GM19395 (cell line): ENCODE measurements at regions not wholly inside any gene's neighbourhood (a gene's known extent, or its start where the extent isn't known, plus 50 kb on each side); places are given as distances from the start of the nearest gene placed in this dataset.

Source experiments
- ATAC-seq: cut with Tn5 transposase; IDR thresholded peaks from one replicate; pipeline ENCODE4 v1.9.1; 2021; ENCODE audit warnings: mild to moderate bottlenecking, moderate library complexity; ENCODE audit not compliant: unreplicated experiment

DNA sequence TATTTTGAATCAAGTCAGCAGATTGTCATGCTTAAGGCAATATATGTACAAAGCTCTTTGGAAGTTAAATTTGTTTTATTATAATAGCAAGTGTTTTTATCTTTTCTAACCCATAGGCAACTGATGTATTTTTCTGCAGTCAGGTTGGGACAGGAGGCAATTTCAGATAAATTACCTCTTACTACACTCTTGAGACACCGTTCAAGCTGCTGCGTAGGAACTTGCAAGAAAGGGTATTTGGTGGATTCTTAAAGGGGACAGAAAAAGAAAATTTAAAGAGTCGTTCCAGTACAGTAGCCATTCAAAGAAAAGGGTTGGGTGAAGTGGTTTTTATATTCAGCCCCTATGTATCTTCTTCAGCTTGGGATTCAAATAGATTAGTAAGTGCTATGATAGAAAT, 112.4 kb upstream of the APC start:
- no peak for ATAC-seq

DNA sequence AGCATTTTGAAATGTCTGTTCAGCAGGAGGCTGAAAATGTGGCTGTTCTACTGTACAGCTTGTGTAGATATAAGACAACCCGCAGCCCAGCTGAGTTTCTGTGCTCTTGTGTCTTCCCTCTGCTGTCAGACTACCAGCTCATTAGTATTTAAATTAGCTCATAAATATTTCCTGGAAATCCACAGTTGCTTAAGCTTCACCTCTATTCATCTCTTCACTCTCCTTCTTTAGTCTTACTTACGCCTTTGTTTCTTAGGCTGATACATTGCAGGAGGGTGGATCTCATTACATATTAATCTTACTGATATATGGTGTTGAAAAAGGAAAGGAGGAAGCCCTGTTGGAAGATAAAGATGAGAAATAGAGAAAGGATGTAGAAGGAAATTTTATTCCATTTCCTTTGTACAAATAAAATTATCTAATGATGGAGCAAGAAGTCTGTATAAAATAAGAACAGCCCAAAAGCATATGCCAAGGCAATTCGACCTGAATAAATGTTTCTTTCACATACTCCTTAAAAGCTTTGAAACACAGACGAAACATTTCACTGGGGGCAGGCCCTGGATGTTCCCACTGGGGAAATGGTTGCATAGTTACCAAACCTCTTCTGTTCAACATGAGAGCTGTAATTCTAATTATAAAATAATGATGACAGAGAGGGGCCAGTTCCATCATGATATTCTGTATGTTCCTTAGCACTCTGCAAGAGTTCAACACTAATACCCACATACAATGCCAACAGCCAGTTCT, 111.8 kb upstream of the APC start:
- no peak for ATAC-seq

GRCh38 chr5:112626715-112627114, 111.0 kb upstream of the APC start:
- no peak for ATAC-seq

GRCh38 chr5:112628214-112628980, 109.3 kb upstream of the APC start:
- ATAC-seq, result no peak

DNA sequence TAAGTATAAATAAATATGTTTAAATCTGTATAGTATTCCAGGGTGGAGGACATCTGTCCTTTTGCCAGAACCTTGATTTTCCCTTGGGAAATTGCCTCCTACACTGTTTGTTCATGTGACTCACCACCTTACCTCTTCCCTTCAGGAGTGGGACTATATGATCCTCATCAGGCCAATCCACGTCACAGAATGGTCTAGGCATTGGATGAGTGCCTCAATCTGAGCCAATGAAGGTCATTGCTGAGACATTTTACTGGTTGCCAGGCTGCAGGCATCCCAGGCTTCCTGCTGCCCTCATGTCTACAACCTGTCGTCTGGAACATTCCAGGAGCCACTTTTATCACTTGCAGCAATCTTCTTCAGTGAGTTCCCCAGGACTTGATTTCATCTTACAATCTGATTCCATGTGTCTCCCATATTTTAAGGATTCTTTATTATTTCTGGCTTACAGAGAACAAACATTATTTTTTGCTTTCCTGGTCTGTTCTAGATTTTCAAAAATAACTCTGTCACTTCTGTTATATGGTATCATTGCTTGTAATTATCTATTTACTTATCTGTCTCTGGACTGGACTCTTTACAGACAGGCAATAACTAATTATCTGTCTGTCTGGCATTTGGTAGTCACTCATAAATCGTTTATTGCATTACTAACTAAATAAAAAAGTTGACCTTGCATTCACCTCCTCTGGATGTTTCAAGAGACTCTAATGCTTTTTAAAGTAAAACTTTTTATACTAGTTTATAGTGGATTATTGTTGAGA, 107.3 kb upstream of the APC start:
- no peak for ATAC-seq

- ATAC-seq, result no peak
Observed at GRCh38 chr5:112634166-112634565, 103.5 kb upstream of the APC start.

GRCh38 chr5:112634796-112635195, 102.9 kb upstream of the APC start:
- ATAC-seq, result no peak

GRCh38 chr5:112635276-112635675, 102.4 kb upstream of the APC start:
- ATAC-seq, result no peak

DNA sequence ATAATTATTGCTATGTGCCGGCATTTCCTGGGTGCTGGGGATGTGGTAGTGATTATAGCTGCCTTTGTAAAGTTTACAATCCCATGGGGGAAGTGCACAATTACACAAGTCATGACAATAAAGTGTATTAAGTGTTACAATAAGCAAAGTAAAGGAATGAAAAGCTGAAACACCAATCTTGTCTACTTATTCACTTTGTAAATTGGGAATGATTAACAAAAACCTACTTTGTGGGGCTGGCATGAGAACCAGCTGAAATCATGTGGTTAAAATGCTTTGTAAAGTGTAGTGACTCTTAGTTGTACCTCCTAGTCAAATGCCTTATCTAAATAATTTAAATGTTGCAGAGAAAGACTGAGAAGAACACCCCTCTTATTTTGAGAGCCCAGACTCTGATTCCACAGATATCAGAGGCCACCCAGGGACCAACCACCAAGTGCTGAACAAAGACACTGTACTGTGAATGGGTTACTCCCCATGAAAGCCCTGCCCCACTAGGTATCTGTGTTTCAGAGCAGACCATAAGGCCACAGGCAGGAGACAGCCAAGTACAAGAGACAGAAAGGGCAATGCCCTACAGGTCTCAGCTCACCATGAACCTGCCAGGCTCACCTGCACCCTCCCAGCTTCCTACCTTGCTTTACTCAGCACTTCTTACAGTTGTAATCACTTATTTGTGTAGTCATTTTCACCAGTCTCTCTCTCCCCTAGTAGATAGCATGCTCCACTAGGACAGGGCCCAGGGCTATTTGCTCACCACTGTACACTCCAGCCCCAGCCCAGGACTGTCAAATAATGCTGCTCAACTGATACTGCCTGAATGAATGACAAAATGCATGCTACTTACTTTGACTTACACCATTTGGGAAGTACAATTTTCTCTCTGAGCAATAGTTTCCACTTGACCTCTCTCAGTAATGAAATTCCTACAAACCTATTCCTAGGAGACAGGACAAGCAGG, 101.6 kb upstream of the APC start:
- no peak for ATAC-seq

DNA sequence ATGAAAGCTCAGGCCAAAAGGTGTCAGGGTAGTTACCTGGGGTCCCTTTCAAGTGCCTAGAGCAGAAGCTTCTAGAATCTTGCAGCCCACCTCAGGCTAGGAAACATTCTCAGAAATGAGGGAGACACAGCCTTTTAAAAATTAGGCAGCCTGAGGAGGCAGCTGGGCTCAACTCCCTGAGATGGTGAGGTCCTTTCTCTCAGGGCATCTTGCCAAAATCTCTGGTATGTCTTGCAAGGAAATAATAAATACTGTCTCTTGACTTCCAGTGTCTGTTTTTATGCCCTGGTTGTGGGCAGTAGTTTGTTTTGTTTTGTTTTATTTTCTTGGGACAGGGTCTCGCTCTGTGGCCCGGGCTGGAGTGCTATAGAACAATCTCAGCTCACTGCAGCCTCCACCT, 100.9 kb upstream of the APC start:
- no peak for ATAC-seq

DNA sequence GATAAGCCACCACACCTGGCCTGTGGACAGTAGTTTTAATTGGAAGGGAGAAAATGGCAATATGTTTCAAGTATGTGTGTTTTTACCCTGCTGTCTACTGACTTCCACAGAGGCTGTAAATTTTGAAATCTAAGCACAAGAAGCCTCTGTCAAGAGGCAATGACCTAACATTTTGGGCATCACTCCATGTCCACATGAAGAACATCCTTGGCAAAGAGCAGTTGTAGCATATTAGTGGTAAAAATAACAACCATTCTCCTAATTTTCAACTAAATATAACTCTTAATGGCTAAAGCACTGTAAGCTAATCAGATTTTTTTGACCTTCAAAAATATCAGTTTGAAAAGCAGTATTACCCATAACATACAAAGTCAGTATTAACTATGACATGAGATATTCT, 100.3 kb upstream of the APC start:
- ATAC-seq, result no peak

- no peak for ATAC-seq
Observed at GRCh38 chr5:112640546-112640945, 97.1 kb upstream of the APC start.

- no peak for ATAC-seq
Observed at GRCh38 chr5:112641515-112642110, 96.1 kb upstream of the APC start.

GRCh38 chr5:112642885-112643284, 94.8 kb upstream of the APC start:
- no peak for ATAC-seq

- ATAC-seq, result no peak
Observed at GRCh38 chr5:112643339-112643971, 94.2 kb upstream of the APC start.

DNA sequence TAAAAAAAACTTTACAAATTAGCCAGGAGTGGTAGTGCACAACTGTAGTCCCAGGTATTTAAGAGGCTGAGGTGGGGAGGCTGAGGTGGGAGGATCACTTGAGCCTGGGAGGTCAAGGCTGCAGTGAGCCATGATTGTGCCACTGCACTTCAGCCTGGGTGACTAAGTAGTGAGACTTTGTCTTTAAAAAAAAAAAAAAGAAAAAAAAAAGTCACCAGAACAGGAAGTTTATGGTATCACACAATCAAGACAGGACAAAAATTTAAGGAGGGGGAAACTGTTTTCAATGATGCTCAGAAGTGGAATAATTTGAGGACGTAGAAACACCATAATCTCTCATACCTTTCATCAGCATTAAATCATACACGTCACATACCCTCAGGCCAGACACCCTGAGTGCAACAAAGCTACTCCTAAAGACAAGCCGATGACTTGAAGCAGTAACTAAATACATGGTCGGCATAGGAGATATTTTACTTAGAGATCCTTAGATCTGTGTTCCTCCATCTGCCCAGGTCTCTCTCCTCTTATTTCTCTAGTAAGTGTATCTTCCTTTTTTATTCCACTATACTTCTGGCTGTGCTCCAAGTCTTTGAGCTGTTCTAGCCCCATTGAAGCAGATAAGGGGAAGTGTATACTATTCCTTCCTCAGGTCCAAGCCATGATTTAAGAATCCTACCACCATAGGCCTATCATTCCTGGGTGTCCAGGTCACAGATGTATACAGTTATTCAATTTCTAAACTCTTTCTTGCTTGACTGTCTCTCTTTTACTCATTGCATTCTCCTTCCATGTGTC, 91.3 kb upstream of the APC start:
- no peak for ATAC-seq

DNA sequence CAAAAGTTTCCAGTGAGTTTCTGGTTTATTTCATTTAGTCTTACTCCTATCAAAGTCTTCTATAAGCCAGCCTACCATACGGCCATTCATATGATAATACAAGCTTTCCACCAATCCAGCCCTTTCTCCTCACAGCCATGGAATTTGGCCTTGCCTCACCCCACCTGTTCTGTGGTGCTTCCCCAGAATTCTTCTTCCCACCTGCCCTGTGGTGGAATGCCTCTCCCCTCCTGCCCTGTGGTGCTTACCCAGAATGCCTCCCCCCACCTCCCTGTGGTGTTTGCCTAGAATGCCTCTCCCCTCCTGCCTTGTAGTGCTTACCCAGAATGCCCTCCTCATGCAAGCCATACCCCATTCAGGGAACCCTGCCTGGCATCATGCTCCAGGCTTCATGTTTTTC, 90.3 kb upstream of the APC start:
- ATAC-seq, result no peak

- no peak for ATAC-seq
Observed at GRCh38 chr5:112648264-112648663, 89.4 kb upstream of the APC start.

DNA sequence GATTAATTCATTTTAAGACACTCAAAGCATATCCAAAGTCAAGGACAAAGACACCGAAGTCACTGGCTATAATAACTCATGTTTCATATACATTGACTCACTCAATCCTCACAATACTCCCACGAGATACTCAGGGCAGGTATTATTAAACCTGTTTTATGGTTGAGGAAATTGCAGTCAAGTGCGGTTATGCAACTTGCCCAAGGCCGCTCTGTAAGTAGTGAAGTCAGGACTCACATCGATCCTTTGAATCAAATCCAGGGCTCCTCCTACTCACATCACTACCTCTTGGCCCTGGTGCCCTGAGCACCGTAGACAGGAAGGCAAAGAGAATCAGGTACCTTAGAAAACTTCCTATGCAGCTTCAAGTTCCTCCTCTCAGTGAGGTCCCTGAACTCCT, 87.8 kb upstream of the APC start:
- no peak for ATAC-seq
